ENCODE measurements at regions not wholly inside any gene's neighbourhood (a gene's known extent, or its start where the extent isn't known, plus 50 kb on each side); places are given as distances from the start of the nearest gene placed in this dataset.
"Not testable (repeated sequence)": the region's sequence is repeated elsewhere in the genome, so short reads cannot be mapped to it uniquely, and the experiment has no call there.

GRCh38 chrX:124426288-124427169 is 80.2 kb downstream of the SH2D1A start:
- DNase-seq: no peak

- no peak for DNase-seq
These were observed 86.8 kb downstream of the SH2D1A start for GRCh38 chrX:124433186-124433585.

DNA sequence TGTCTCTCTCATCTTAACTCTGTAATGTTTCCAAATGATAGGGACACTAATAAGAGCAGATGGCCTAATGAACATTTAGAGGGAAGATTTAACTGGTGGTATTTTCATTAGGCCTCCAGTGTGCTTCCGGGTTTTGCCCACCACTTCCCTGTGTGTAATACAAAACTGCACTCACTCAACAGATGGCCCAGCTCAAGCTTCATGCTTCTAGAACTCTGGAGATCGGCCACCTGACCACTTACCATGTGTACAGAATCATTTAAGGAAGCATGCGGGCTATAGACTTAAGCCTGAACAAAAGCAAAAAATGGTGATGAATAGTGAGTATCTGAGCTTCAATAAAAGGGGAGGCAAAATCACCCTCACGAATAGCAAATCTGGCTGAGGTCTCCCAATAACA is 89.3 kb downstream of the SH2D1A start:
- no peak for DNase-seq

DNA sequence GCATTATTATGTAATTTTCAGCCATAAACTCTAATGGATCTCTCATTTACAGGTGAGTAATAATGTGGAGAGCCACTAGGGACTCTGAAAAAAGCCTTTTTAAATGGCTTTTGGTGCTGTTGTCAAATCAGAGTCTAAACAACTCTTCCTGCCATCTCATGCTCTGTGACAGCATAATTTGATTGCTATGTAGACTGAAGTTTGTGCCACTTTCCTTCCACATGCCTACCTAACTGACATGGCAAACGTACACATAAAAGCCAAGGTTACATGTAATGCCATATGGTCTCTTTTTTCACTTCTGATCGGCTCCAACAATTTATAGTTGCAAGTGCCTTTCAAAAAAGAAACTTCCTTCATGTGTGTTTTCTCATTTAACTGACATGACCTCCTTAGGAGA is 94.3 kb downstream of the SH2D1A start:
- no peak for DNase-seq

GRCh38 chrX:124441971-124442590 is 95.7 kb downstream of the SH2D1A start:
- DNase-seq: no peak

- no peak for DNase-seq
These were observed 109.6 kb downstream of the SH2D1A start for GRCh38 chrX:124455966-124456365.

- DNase-seq: not testable (repeated sequence)
These were observed 113.5 kb downstream of the SH2D1A start for GRCh38 chrX:124459851-124460250.

GRCh38 chrX:124462931-124463330 is 116.6 kb downstream of the SH2D1A start:
- DNase-seq: no peak

- DNase-seq: no peak
These were observed 120.8 kb downstream of the SH2D1A start for GRCh38 chrX:124467202-124467601.

GRCh38 chrX:124475358-124475757 is 129.0 kb downstream of the SH2D1A start:
- DNase-seq: no peak

- DNase-seq: no peak
These were observed 130.2 kb downstream of the SH2D1A start for GRCh38 chrX:124476562-124476961.

DNA sequence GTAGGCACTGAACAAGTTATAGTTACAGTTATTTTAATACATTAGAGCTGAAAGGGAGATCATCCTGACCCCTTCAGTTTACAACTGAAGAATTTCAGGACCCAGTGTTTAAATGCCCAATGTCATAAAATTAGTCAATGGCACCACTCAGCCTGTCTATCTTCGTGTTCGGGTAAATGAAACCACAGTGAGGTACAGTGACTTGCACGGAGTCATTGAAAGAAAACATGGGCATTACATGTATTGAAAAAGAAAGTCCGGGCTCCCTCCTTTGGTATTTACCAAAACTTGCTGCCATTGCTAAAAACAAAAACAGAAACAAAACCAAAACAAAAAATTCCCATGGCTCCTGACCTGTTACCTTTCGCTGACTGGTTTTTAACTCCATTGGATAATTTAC is 131.7 kb downstream of the SH2D1A start:
- DNase-seq: no peak

GRCh38 chrX:124488412-124489161 is 142.2 kb downstream of the SH2D1A start:
- DNase-seq: no peak

- DNase-seq: no peak
These were observed 147.6 kb downstream of the SH2D1A start for GRCh38 chrX:124493984-124494383.

- no peak for DNase-seq
These were observed 151.0 kb downstream of the SH2D1A start for GRCh38 chrX:124497386-124497785.

DNA sequence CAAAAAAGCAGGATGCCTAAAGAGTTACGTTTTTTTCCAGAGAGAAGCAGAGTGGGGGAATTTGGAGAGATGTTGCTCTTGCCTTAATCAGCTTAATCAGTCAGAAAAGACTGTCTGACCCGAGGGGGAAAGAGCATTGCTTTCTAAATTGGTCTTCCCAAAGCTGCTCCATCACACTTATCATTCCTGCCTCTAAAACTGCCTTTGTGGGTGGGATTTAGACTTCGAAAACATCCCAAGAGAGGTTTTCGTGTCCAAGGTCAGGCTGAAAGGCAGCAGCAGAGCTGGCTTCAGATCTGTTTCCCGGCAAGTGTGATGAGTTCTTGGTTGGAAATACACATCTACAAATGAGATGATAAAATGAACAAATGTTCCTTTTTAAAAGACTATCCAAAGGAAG is 155.2 kb downstream of the SH2D1A start:
- no peak for DNase-seq

- DNase-seq: no peak
These were observed 155.8 kb downstream of the SH2D1A start for GRCh38 chrX:124502166-124502565.

GRCh38 chrX:124502599-124502998 is 156.2 kb downstream of the SH2D1A start:
- DNase-seq: no peak

GRCh38 chrX:124504111-124504983 is 158.0 kb downstream of the SH2D1A start:
- DNase-seq: no peak

- DNase-seq: no peak
These were observed 159.7 kb downstream of the SH2D1A start for GRCh38 chrX:124506066-124506465.

- DNase-seq: no peak
These were observed 160.9 kb downstream of the SH2D1A start for GRCh38 chrX:124507246-124507645.

GRCh38 chrX:124518885-124519284 is 172.5 kb downstream of the SH2D1A start:
- no peak for DNase-seq

DNA sequence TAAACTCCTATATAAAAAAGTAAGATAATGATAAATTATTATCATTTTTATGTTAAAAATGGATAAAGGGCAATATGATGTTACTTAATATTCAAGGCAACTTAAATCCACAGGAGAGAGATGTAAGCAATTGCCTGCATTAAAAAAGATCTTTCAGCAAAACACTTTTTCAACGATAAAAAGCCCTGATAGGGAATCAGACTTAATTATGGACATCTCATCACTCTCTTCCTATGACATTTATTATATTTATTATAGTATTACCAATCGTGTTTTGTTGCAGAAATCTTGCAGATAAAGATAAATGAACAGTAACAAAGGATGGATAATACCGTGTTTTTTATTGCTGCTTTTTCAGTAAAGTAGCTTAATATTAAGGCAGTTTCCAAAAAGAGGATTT is 178.5 kb downstream of the SH2D1A start:
- DNase-seq: no peak
